ENCODE measurements at regions not wholly inside any gene's neighbourhood (a gene's known extent, or its start where the extent isn't known, plus 50 kb on each side); places are given as distances from the start of the nearest gene placed in this dataset.

DNA sequence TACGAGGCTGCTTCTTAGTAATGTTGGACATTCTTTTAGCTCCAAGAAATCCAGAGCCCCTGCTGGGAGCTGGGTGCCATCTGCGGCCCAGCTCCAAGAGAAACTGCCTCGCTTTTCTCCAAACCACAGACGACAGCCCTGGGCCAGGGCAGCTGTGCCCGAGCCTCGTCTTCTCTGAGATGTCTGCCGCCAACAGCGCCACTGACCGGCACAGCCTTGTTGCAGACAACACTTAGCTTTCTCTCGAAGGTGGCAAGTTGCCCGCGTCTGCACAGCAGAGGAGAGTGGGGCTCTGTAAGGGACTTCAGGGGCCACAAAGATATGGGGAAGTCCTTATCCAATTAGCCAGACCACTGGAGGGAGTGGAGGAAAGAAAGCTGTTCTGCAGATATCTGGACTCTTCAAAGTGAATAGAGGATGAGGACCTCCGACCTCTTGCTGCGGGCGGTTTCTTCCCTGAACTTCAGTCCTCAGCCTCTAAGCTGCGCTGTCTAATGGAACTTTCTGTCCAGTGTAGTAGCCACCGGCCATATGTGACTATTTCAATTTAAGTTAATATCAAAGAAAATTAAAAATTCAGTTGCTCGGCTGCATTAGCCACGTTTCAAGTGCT is 63.9 kb upstream of the DISP3 start:
- no peak for DNase-seq

DNA sequence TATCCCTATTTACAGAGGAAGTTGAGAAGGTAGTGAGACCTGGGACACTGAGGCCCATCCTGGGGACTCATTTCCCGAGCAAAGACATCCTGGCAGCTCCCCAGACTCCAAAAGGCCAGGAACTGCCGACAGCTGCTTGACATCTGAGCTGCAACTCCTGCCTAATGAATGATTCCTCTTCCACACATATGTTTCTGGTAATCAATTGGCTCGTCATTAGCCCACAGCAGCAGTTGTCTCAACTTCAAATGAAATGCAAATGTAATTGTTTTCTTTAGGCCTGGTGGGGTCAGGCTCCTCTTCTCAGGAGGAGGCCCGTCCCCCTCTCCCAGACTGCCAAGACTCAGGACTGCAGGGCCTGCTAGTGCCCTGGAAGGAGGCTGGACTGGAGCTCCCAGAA is 61.8 kb upstream of the DISP3 start:
- DNase-seq: peak; percentile 5

DNA sequence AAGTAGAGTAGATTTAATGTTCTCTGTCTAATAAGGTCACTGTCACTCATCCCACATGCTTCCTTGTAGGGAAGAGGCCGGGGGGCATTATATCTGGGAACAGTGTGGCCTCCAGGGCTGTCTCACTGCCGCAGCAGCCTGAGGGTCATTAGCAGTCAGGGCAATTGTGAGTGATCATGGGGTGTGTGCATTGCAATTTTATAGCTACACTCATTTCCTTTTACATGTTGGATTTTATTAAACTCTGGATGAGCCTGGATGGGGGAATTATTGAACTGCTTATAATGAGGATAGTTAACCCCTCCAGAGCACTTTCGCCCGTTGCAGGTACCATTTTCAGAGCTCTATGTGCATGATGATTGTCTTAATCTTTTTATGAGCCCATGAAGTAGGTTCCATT is 60.9 kb upstream of the DISP3 start:
- DNase-seq: no peak

DNA sequence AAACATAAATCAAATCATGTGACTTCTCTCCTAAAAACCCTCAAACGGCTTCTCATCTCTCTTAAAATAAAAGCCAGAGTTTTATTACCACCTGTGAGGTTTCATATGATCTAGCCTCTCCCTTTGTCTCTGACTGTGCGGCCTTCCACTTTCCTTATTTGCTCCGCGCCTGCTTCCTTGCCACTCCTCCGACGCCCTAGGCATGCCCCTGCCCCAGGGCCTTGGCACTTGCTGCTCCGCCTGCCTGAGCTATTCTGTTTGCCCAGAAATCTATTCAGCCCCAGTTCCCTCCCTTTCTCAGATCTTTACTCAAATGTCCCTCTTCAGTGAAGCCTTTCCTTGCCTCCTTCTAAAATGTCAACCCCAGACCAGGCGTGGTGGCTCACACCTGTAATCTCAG is 57.5 kb upstream of the DISP3 start:
- DNase-seq: no peak

DNA sequence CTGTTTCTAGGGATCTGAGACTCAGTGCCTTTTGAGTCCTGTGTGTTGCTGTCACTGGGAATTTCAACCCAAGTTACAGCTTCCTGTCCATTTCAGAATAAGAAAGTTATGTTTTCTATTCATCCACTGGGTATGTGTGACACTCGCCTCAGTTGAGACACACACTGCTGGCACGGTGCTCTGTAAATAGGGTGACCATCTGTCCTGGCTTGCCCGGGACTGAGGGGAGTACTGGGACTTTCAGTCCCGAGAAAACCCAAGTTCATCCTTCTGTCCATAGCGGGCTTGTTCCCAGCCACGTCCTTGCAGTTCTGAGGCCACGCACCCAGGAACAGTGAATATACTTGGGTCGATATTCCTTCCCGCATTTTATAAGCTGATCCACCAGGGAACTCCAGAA is 56.3 kb upstream of the DISP3 start:
- DNase-seq: no peak

DNA sequence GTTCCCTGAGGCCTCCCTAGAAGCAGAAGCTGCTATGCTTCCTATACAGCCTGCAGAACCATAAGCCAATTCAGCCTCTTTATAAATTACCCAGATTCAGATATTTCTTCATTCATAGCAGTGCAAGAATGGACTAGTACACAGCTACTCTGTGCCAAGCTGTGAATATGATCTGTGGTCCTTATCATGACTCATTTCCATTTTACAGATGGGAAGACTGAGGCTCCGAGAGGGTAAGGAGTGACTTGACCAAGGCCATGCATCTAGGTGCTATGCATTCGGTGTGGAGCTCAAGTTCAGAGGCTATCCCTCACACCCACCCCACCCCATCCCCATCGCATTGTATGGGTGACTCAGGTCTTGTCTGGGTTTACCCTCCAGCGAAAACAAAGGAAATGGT is 52.3 kb upstream of the DISP3 start:
- DNase-seq: no peak

DNA sequence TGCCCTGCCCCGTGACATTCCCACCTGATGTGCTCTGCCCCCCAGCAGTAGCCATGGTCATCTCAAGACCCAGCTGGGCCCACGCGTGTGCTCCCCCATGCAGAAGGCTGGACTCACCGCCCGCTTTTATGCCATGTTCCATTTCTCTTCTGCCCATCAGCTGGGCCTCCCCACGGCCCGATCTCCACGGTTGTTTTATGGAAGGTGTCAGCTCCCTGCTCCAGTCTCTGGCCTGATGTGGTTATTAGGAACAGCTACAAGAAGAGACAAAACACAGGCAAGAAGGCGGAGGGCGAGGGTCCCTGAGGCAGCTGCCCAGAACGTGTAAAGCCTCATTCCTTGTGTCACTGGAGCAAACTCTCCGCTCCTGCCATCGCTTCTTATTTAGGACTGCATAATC is 50.2 kb upstream of the DISP3 start:
- DNase-seq: no peak

Data from fibroblast of skin of abdomen (primary cell).